ENCODE measurements at regions not wholly inside any gene's neighbourhood (a gene's known extent, or its start where the extent isn't known, plus 50 kb on each side); places are given as distances from the start of the nearest gene placed in this dataset.

DNA sequence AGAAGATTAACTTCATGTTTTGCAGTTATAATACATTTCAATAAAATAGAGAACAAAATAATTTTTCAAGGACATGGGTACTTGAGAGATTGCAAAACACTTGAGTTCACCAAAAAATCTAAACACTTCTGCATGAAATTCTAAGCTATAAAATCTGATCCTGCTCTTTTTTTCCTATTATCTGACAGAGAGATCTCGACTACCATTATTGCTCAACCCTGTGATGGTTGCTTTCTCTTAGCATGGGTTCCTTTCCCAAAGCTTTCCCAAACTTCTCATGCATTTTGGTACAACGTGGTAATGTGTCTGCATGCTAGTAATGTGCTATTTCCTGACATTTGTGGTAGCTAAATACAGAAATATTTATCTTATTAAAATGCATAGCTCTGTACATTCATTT lies 1243.1 kb upstream of the ADGRB3 start:
- no peak for DNase-seq (ENCODE audit: low spot score)

DNA sequence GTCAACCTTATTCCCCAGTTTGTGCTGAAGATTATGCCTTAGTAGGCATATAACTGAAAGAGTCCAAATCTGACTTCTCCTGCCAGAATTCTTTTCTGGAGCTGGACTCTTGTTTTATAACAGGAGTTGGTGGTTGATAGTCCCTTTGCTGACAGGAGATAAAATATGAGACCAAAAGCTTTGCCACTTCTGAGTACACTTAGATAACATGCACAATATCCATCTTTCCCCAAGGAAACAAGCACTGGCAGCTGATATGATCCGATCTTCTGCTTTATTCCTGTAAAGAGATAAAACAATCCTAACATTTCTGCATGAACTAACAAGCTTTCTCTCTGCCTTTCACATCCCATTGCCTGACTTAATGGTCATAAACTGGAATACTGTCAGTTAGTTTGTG lies 1265.4 kb upstream of the ADGRB3 start:
- DNase-seq (ENCODE audit: low spot score) = no peak

DNA sequence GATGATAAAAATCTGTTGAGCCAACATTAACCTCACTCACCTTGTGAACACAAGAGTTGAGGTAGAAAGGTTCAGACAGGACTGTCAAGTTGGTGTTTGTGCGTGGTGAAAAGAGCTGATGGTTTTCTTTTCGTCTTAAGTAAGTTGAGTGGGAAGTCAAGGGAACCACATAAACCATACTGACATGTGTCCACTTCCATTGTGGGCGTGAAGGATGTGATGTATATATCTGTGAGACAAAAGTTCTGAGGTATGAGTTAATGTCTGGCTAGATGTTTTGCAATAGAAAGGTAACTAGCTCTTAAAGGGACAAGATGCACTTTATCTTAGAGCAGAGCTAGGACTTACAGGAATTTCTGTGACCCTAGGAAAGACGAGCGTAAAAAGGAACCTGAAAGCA lies 1272.1 kb upstream of the ADGRB3 start:
- no peak for DNase-seq (ENCODE audit: low spot score)

DNA sequence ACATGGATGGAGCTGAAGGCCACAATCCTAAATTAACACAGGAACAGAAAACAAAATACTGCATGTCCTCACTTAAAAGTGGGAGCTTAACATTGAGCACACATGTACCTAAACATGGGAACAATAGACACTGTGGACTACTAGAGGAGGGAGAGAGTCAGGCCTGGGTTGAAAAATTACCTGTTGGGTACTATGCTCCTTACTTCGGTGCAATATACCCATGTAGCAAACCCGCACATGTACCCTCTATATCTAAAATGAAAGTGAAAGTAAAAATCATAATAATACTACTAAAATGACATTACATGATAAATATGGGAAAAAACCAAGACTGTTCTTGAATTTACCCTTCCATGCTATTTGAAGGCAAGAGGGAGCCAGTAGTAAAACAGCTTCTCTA lies 1273.8 kb upstream of the ADGRB3 start:
- no peak for DNase-seq (ENCODE audit: low spot score)

DNA sequence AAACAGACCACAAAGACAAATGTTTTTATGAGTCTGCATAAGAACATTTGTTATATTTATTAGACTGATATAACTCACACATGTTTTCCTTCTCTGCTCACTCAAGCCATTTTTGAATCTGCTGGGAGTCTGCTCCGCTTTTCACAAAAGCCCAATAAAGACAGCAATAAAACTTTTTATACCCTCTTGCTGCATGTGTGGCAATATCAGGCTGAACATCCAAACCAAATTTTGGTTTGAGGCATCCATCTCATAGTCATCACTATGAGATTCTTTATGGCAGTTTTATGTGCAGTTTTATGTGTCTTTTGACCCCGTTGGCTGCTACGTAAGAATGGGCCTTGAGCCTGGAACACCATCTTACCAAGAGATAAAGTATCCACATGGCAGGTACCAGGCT lies 1276.8 kb upstream of the ADGRB3 start:
- no peak for DNase-seq (ENCODE audit: low spot score)

DNA sequence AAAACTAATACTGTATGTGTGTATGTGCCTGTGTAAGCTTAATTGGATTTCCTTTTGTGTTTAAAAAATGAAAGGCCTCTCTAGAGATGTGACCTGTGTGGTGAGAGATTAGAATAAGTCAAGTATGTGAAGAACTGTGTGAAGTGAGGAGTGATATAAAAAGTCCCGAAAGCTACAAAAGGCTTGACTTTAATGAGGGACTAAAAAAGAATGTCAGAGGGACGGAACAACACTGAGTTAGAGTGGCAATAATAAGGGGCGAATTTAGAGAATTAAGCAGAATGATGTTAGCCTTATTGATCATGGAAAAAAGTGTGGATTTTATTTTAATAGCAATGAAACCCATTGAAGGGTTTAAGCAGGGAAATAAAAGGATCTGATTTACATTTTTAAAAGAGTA lies 1281.2 kb upstream of the ADGRB3 start:
- no peak for DNase-seq (ENCODE audit: low spot score)

DNA sequence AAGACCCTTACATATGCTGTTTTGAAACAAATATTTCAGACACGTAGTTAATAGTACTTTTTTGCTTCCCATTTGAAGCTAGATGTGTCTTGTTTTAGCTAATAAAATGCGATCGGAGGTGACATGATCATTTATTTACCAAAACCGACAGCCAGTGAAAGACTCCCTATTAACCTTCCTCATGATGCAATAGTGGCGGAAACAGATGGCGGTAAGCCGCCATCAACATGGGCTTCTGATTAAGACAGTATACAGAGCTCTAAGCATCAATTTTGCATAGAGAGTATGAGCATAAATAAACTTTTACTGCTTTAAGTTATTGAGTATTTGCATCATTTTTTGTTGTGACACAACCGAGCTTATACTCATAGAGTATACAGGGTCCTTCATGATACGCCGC lies 1282.4 kb upstream of the ADGRB3 start:
- DNase-seq (ENCODE audit: low spot score) = no peak

DNA sequence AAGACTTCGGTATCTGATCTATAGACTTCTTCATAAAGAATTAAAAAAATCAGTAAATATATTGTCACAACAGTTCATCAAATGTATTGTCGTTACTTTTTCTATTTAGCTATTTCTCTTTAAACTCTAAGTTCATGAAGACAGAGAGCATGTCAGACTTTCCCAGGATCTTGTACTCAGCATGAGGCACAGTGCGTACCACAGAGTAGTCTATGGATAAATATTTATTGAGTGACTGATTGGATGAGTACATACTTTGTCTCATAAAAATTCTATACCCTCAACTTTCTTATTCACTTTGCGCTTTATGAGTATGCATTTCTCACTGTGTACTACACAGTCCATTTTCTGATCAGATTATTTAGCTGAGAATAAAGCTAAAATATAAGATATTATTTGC lies 1284.4 kb upstream of the ADGRB3 start:
- DNase-seq (ENCODE audit: low spot score) = no peak

DNA sequence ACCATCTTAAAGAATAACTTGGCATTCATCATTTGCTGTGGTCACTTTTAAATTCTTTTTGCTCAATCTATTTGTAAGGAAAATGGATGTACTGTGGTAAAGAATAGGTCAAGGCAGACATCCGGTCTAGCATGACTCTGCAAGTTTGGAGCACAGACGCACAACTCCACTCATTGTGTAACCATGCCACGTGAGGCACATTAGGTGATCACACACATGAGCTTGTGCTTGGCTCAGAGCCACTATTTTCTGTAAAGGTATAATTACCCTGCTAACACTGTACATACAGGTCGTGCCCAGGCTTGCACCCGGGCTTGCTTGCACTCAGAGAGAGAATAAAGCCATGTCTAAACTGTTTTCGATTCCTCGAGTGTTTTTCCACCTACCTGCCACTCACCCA lies 1289.1 kb upstream of the ADGRB3 start:
- no peak for DNase-seq (ENCODE audit: low spot score)

DNA sequence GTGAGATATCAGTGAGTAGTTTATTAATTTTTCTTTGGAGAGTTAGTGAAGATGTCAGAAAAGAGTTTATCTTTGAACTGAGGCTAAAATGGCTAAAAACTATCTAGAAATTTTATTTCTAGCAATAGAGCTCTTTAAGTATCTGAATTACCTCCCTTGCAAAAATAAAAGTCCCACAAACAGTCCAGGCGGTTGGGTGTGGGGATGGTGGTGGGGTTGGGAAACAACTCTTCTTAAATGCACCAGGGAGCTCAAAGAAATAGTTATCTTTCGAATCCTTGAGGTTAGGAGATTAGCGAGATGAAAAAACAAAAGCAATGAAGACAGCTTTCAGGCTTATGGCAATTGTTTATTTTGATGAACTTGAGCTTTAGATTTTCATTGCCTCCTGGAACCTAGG lies 1299.1 kb upstream of the ADGRB3 start:
- no peak for DNase-seq (ENCODE audit: low spot score)

DNA sequence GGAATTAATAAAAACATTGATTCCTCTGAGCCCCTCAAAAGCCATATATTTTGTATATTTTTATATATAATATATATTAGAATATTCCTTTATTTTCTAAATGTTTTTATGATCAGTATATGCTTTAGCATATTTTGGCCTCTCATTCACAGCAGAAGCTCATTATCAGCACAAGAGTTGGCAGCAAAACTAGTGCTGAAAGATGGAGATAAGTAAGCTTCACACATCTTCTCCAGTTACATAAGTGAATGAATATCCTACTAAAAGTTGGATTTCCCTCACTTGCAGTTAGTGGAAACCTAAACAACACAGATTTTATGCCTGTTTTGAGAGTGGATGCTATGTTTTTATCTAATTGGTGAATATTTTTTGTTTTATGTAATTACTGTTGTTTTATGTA lies 1303.8 kb upstream of the ADGRB3 start:
- DNase-seq (ENCODE audit: low spot score) = no peak

DNA sequence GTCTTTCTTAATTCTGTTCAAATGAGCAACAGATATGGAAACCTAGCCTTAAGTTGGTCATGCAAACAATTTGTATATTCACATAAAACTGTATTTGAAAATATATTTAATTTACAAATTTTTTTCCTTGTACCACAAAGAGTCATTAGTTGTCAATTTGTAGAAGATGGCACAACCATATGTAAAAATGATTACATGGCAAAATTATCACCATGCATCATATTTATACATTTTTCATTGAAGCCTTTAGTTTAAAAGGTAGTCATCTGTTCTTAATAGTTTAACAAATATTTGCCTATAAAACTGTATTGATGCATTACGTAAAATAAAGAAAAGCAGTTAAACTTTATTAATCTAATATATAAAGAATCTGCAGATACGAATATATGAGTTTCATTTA lies 1306.8 kb upstream of the ADGRB3 start:
- DNase-seq (ENCODE audit: low spot score) = no peak

DNA sequence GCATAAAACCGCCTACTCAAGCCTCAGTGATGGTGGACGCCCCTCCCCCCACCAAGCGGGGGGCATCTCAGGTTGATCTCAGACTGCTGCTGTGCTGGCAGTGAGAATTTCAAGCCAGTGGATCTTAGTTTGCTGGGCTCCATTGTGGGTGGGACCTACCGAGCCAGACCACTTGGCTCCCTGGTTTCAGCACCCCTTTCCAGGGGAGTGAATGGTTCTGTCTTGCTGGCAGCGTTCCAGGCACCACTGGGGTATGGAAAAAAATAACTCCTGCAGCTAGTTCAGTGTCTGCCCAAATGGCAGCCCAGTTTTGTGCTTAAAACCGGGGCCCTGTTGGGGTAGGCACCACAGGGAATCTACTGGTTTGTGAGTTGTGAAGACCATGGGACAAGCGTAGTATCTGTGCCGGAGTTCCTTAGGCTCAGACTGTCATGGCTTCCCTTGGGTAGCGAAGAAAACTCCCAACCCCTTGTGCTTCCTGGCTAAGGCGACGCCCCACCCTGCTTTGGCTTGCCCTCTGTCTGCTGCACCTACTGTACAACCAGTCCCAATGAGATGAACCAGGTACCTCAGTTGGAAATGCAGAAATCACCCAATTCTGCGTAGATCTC lies 1334.5 kb upstream of the ADGRB3 start:
- no peak for DNase-seq (ENCODE audit: low spot score)

DNA sequence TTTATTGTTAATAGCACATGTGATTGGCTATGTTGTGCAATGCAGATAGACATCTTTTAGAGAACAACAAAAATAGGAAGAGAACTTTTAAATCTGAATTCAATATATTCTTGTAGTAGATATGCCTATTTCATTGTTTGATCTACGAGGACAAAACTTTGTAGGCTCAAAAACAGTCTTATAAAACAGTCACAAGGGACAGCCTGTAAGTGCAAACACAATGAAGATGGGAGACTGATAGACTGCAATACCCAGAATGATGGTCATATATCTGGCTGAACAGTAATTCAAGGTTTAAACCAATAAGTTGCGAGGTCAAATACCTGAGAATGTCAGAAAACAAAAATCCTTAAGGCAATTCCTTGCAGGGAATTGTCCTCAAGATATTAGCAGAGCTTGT lies 1342.9 kb upstream of the ADGRB3 start:
- no peak for DNase-seq (ENCODE audit: low spot score)

DNA sequence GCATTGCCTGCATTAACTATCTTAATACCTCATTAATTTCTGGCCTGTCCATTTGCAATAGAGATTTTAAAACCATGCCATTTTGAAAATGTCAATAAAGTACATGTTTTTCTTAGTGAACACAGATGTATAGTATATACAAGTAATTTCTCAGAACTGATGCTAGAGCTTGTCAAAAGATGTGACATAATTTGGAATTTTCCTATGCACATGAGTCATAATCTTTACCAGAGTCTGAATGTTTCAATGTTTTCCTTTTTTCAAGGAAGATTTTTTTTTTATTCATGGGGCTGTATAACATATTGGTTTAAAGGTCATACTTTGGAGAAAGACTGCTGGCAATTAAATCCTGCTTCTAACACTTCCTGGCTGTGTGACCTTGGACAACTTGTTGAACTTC lies 1347.5 kb upstream of the ADGRB3 start:
- no peak for DNase-seq (ENCODE audit: low spot score)

DNA sequence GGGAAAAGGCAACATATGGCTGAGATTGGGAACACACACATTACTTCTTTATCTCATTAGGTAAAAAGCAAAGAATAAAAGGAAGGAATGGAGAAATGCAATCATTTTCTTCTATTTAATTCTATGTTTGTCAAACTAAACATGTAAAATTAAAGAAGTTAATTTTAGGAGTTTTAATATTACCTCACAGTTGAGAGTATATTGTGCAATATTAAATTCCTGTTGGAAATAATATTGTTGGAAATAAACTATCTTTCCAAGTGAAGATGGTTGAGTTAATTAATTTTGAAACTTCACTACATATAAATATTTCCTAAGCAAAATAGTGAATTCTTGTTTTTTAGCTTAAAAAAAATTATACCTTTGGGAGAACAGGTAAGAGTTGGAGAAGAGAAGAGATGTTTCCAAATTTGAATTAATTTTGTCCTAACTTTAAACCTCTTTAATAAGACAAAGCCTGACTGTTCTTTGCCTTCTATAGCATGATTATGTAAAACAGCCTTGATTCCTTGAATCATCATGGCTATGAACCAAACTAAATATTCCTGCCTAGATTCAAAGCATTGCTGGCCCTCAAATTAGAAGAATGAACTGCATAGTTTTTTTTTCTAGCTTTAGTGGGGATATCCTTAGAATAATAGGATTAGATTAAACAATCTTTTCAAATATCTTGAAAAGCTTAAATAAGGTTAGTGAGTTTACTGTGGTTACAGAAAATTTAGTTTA lies 1349.1 kb upstream of the ADGRB3 start:
- no peak for DNase-seq (ENCODE audit: low spot score)

DNA sequence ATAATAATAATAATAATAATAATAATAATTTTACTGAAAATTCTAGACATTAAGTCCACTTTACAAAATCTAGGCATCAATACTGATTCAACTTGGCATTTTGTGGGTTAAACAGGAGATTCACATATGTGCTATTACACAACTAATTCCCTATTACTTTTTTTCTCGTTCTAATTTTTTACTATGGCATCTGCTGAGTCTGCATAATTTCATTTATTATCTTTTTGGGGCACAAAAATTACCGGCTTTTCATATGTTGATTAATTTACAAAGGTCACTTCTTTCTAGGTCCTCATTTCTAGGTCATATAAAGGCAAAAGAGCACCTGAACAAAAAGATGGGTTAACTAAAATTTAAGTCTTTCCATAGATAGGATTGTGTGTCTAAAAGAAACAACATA lies 1357.8 kb upstream of the ADGRB3 start:
- no peak for DNase-seq (ENCODE audit: low spot score)

DNA sequence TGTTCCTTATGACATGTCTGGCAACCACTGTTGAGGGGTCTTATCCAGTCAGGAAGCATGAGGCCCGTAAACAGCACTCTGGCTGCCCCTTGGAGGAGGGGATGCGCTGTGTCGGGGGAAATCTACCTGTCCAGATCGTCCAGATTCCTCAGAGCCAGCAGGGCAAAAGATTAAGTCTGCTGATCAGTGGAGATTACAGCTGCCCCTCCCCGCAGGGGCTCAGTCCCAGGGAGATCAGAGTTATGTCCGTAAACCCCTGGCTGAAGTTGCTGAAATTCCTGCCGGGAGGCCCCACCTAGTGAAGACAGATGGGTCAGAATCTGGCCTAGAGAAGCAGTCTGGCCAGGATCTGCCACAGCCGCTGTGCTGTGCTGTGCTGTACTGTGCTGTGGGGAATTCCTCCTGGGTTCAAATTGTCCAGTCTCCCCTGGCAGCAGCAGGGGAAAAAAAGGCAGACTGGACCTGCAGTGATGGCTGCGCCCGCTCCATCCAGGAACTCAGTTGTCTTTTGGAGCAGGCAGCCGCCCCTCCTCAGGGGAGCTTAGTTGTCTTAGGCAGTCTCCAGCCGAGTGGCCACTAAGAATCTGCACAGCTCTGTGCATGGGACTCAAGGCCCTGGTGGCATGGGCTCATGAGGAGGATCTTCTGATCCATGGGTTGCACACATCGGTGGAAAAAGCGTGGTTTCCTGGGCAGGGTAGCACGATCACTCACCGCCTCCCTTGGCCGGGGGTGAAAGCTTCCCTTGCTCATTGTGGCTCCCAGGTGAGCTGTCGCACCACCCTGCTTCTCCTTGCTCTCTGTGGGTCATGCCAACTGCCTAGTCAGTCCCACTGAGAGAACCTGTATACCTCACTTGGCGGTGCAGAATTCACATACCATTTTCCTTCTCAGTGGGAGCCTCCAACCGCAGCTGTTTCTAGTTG lies 1368.8 kb upstream of the ADGRB3 start:
- peak; percentile 50 for DNase-seq (ENCODE audit: low spot score)

DNA sequence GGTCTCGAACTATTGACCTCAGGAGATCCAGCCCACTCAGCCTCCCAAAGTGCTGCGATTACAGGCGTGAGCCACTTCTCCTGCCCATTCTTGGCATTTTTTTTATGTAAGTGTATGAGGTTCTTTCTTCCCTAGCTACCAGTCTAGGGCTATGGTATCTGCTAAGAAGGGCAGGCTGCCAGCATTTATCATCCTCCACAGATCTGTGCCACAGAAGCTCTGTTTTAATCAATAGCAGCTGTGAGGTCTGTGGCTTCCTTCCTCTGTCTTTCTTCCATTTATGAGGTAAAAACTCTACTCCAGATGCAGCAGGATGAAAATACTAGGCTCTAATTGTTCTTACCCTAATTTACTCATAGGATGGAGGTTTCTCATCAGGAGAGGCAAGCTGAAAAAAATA lies 1382.4 kb upstream of the ADGRB3 start:
- no peak for DNase-seq (ENCODE audit: low spot score)

DNA sequence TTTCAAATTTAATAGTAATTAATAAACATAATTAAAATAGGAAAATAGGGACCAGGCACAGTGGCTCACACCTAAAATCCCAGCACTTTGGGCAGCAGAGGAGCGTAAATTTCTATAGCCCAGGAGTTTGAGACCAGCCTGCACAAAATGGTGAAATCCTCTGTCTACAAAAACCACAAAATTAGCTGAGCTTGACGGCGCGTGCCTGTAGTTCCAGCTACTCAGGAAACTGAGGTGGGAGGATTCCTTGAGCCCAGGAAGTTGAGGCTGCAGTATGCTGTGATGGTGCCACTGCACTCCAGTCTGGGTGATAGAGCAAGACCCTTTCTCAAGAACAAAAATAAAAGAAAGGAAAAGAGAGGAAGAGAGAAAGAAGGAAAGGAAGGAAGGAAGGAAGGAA lies 1387.0 kb upstream of the ADGRB3 start:
- DNase-seq (ENCODE audit: low spot score) = no peak

DNA sequence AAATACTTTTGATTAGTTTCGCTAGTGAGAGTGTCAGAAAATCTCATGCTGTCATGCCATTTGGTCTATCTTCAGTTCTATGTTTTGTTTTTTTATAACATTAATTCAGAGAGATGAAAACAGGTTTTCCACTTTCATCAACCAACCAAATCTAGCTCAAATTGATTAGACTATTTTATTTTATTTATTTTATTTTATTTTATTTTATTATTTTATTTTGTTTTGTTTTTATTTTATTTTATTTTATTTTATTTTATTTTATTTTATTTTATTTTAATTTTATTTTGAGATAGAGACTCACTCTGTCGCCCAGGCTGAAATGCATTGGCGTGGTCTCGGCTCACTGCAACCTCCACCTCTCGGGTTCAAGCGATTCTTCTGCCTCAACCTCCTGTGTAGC lies 1391.0 kb upstream of the ADGRB3 start:
- no peak for DNase-seq (ENCODE audit: low spot score)

DNA sequence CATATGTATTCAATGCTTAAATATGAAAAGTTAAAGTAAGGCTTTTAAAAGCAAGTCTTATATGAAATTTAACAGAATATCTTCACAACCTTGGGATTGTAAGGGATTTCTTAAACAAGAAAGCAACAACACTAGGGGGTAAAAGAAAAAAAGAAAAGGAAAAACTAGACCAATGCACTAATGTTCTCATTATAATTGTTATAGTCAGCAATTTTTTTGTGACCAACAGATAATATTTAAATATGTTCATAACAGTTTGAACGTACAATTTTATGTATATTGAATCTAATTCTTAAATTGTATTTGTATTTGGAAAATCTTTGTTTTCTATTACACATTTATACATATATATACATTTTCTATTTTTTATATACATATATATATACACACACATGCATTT lies 1397.8 kb upstream of the ADGRB3 start:
- no peak for DNase-seq (ENCODE audit: low spot score)

DNA sequence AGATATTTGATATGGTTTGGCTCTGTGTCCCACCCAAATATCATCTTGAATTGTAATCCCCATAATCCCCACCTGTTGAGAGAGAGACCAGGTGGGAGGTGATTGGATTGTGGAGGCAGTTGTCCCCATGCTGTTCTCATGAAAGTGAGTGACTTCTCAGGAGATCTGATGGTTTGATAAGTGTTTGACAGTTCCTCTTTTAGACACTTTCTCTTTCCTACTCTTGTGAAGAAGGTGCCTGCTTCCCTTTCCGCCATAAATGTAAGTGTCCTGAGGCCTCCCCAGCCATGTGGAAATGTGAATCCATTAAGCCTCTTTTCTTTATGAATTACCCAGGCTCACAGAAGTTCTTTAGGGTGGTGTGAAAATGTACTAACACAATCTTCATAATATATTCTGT lies 1404.0 kb upstream of the ADGRB3 start:
- no peak for DNase-seq (ENCODE audit: low spot score)

Measured in ecto neural progenitor cell (in vitro differentiated cells).